Activated effector memory CD4-positive, alpha-beta T cell treated with anti-CD3 and anti-CD28 coated beads, Interleukin-2, amount 50 U/mL, for 16 hours (primary cell): ENCODE measurements at regions not wholly inside any gene's neighbourhood (a gene's known extent, or its start where the extent isn't known, plus 50 kb on each side); places are given as distances from the start of the nearest gene placed in this dataset.

Source experiments
- DNase-seq: peaks from one replicate; pipeline ENCODE4 v3.0.0-alpha.2; 2020

- no peak for DNase-seq
These were observed 75.2 kb upstream of the UBAC2 start for GRCh38 chr13:99125326-99125915.

DNA sequence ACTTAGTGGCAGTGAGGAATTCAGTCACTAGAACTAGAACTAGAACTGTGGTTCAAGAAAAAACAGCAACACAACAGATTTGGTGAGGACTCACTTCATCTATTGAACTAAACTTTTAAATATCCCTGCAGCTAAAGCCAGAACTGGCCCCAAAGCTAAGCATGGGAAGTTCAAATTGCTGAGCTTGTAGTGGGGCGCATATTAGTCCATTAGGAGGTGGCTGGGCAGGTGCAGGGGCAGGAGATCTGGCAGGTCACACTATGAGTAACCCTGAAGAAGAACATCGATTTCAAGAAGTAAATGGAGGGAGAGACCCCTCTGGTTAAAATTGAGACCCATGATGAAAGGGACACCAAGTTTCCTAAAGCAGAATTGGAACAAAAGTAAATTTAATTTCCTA is 73.8 kb upstream of the UBAC2 start:
- no peak for DNase-seq

GRCh38 chr13:99129050-99129449 is 71.6 kb upstream of the UBAC2 start:
- no peak for DNase-seq

DNA sequence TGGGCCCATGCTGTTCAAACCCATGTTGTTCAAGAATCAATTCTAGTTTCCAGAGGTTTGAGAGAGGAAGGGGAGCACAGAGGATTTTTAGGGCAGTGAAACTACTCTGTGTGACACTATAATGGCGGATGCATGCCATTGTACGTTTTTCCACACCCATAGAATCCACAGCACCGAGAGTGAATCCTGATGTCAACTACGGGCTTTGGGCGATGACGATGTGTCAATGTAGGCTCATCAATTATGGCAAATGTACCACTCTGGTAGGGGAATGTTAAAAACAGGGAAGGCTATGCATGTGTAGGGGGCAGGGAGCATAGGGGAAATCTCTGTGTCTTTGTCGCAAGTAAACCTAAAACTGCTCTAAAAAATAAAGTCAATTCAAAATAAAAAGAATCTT is 70.7 kb upstream of the UBAC2 start:
- DNase-seq = no peak

DNA sequence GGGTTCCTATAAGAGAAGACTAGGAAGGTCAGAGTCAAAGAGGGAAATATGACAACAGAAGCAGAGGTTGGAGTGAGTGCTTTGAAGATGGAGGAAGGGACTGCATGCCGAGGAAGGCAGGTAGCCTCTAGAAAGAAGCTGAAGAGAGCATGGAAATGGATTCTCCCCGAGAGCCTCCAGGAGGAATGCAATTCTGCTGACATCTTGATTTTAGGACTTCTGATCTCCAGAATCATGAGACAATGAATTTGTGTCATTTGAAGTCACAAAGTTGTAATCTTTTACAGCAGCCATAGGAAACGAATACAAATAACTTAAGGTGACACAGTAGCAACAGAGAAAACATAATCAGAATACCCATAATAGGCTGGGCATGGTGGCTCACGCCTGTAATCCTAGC is 69.2 kb upstream of the UBAC2 start:
- no peak for DNase-seq

DNA sequence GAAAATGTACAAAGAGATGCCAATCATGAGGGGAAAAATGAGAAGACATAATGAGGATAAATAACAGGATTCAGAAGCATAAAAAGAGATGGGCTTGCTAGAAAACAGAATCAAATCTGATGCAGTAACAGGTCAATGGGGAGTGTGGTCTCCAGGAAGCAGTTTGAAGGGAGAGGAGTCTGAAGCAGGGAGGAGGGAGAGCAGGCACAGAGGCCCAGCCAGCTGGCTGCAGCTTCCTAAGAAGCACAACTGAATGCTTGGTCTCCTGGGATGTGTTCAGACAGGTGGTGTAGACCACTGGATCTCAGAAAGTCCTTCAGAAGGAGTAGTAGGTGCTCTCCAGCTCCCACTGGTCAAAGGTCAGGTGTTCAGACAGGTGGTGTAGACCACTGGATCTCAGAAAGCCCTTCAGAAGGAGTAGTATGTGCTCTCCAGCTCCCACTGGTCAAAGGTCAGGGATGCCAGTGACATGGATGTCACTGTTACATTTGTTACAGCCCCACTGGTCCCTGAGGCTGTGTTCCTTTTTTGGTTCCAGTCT is 68.3 kb upstream of the UBAC2 start:
- DNase-seq = no peak

GRCh38 chr13:99133230-99133629 is 67.4 kb upstream of the UBAC2 start:
- DNase-seq = no peak

GRCh38 chr13:99133848-99134247 is 66.8 kb upstream of the UBAC2 start:
- no peak for DNase-seq

DNA sequence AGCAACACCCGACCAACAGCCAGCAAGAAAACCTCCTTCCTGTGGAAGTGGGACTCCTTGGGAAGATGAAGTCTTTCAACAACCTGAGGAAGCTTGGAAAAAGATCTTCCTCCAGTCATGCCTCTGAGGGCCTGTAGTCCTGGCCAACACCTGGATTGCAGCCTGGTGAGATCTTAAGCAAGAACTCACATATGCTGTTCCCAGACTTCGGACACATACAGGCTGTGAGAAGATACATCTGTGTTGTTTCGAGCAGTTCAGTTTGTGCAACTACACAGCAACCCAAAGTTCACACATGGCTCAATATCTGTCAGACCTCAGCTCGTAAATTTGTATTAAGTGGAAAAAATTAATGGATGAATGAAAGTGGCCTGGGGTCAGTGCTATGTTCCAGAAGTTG is 65.1 kb upstream of the UBAC2 start:
- no peak for DNase-seq

DNA sequence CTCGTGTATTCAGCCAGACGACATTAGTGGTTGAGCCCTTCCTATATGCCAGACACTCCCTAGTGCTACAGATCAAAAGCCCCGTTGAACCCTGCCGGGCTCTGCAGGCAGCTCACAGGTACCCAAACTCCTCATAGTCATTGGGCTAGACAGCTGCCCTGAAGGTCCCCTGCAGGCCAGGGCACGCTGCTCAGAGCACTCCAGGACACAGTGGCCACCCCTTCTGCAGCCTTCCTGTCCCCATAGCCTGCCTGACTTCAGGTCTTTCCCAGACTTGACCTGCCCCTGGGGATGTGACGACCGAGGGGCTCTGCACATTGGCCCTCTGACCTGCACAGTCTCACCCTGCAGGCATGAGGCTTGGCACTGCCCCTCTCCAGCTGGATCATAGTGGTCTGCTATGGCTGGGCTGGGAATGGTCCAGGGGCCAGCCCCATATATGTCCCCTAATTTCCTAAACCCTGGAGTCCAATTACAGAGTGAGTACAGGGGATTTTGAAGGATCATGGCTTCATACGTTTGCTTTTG is 64.2 kb upstream of the UBAC2 start:
- no peak for DNase-seq

DNA sequence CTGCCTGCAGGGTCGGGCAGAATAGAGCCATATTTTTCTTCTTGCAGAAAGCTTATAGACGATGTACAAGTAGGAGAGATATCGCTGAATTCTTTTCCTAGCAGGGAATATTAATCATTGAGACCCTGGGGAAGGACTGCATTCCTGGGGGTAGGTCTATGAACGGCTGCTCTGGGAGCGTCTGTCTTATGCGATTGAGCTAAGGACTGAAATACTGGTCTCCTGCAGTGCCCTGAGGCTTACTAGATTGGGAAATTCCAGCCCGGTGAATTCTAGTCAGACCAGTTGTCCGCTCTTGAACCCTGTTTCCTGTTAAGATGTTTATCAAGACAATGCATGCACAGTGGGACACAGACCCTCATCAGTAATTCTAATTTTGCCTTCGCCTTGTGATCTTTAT is 59.8 kb upstream of the UBAC2 start:
- no peak for DNase-seq

GRCh38 chr13:99143904-99144303 is 56.8 kb upstream of the UBAC2 start:
- DNase-seq = no peak

GRCh38 chr13:99144306-99144705 is 56.3 kb upstream of the UBAC2 start:
- DNase-seq = no peak

DNA sequence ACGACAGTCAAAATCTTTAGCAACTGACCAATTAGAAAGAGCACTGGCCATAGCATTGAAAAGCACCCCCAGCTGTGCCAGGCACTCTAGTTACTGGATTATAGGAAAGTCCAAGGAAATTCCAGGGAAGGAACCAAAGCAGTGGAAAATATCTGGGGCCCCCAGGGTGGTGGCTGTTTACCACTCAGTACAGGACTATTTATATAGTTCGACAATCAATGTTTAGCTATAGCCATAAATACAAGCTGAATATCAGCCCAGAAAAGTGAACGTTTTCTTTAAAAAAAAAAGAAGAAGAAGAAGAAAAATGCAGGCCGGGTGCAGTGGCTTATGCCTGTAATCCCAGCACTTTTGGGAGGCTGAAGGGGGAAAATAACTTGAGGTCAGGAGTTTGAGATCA is 55.2 kb upstream of the UBAC2 start:
- DNase-seq = no peak

- DNase-seq = no peak
These were observed 49.9 kb upstream of the UBAC2 start for GRCh38 chr13:99150575-99151361.
